Breast epithelium (tissue), 3 donors: ENCODE measurements at regions not wholly inside any gene's neighbourhood (a gene's known extent, or its start where the extent isn't known, plus 50 kb on each side); places are given as distances from the start of the nearest gene placed in this dataset.

Source experiments
- POLR2A ChIP-seq: fragments of 450-650 bp; IDR thresholded peaks from one replicate; pipeline ENCODE4 v1.6.1; 2016; ENCODE audit warnings: antibody characterized with exemption, mild to moderate bottlenecking, moderate library complexity
- TF ChIP-seq, protein P1 (sequence below), 3 donors: fragments of 450-650 bp; IDR thresholded peaks; one replicate each; pipeline ENCODE4 v1.5.1; 2016 to 2017; ENCODE audit warnings: antibody characterized with exemption in 3 of 3, mild to moderate bottlenecking in 3 of 3, moderate library complexity in 3 of 3

DNA sequence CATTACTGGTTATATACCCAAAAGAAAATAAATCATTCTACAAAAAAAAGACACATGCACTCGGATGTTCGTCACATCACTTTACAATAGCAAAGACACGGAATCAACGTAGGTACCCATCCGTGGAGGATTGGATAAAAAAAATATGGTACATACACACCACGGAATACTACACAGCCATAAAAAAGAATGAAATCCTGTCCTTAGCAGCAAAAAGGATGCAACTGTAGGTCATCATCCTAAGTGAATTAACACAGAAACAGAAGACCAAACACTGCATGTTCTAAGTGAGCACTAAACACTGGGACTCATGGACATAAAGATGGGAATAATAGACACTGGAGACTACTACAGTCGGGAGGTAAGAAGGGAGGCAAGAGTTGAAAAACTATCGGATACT lies 148.6 kb downstream of the CHD1L start:
- TF ChIP-seq, protein P1, sequence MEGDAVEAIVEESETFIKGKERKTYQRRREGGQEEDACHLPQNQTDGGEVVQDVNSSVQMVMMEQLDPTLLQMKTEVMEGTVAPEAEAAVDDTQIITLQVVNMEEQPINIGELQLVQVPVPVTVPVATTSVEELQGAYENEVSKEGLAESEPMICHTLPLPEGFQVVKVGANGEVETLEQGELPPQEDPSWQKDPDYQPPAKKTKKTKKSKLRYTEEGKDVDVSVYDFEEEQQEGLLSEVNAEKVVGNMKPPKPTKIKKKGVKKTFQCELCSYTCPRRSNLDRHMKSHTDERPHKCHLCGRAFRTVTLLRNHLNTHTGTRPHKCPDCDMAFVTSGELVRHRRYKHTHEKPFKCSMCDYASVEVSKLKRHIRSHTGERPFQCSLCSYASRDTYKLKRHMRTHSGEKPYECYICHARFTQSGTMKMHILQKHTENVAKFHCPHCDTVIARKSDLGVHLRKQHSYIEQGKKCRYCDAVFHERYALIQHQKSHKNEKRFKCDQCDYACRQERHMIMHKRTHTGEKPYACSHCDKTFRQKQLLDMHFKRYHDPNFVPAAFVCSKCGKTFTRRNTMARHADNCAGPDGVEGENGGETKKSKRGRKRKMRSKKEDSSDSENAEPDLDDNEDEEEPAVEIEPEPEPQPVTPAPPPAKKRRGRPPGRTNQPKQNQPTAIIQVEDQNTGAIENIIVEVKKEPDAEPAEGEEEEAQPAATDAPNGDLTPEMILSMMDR (IDR thresholded peaks at IDR 0.05), result no peak
- TF ChIP-seq POLR2A, result no peak
